GM19455 (cell line): ENCODE measurements at regions not wholly inside any gene's neighbourhood (a gene's known extent, or its start where the extent isn't known, plus 50 kb on each side); places are given as distances from the start of the nearest gene placed in this dataset.
"Not testable (repeated sequence)": the region's sequence is repeated elsewhere in the genome, so short reads cannot be mapped to it uniquely, and the experiment has no call there.

Experiments used
- ATAC-seq: cut with Tn5 transposase; IDR thresholded peaks from one replicate; pipeline ENCODE4 v1.9.1; 2021; ENCODE audit not compliant: unreplicated experiment

- no peak for ATAC-seq
Measured at GRCh38 chr12:17017402-17017801, 411.4 kb upstream of the LMO3 start.

GRCh38 chr12:17016116-17016864 lies 410.3 kb upstream of the LMO3 start:
- no peak for ATAC-seq

- no peak for ATAC-seq
Measured at GRCh38 chr12:17015501-17015900, 409.5 kb upstream of the LMO3 start.

- not testable (repeated sequence) for ATAC-seq
Measured at GRCh38 chr12:17007442-17008040, 401.6 kb upstream of the LMO3 start.

- ATAC-seq = not testable (repeated sequence)
Measured at GRCh38 chr12:16998538-16998937, 392.6 kb upstream of the LMO3 start.

- ATAC-seq = no peak
Measured at GRCh38 chr12:16984484-16984883, 378.5 kb upstream of the LMO3 start.

- no peak for ATAC-seq
Measured at GRCh38 chr12:16972923-16973770, 367.2 kb upstream of the LMO3 start.

GRCh38 chr12:16962889-16963288 lies 356.9 kb upstream of the LMO3 start:
- ATAC-seq = no peak

- ATAC-seq = no peak
Measured at GRCh38 chr12:16955083-16955657, 349.2 kb upstream of the LMO3 start.

- no peak for ATAC-seq
Measured at GRCh38 chr12:16949871-16950667, 344.1 kb upstream of the LMO3 start.

GRCh38 chr12:16949371-16949770 lies 343.4 kb upstream of the LMO3 start:
- ATAC-seq = no peak

- no peak for ATAC-seq
Measured at GRCh38 chr12:16946704-16947103, 340.7 kb upstream of the LMO3 start.

GRCh38 chr12:16939871-16940306 lies 333.9 kb upstream of the LMO3 start:
- ATAC-seq = peak; percentile 96

- no peak for ATAC-seq
Measured at GRCh38 chr12:16927259-16927658, 321.3 kb upstream of the LMO3 start.

- ATAC-seq = no peak
Measured at GRCh38 chr12:16920451-16920850, 314.5 kb upstream of the LMO3 start.

- ATAC-seq = no peak
Measured at GRCh38 chr12:16919551-16919950, 313.6 kb upstream of the LMO3 start.

- ATAC-seq = no peak
Measured at GRCh38 chr12:16914853-16915252, 308.9 kb upstream of the LMO3 start.

- ATAC-seq = no peak
Measured at GRCh38 chr12:16913832-16914490, 308.0 kb upstream of the LMO3 start.

- ATAC-seq = no peak
Measured at GRCh38 chr12:16901946-16902345, 296.0 kb upstream of the LMO3 start.

GRCh38 chr12:16893426-16893825 lies 287.5 kb upstream of the LMO3 start:
- no peak for ATAC-seq
